Gastroesophageal sphincter (tissue), 3 donors: ENCODE measurements at regions not wholly inside any gene's neighbourhood (a gene's known extent, or its start where the extent isn't known, plus 50 kb on each side); places are given as distances from the start of the nearest gene placed in this dataset.

Experiments
- POLR2A ChIP-seq, 2 donors: fragments of 450-650 bp; IDR thresholded peaks; one replicate each; pipeline ENCODE4 v1.6.1; 2017; ENCODE audit warnings: antibody characterized with exemption in 2 of 2, mild to moderate bottlenecking in 2 of 2, moderate library complexity in 1 of 2
- POLR2AphosphoS5 ChIP-seq: sonication (generic); formaldehyde crosslinking; IDR thresholded peaks from one replicate; pipeline ENCODE4 v1.6.1; 2017; ENCODE audit warnings: antibody characterized with exemption
- TF ChIP-seq, protein P1 (sequence below), 4 experiments: fragments of 200-600 bp in 2 of 4; fragments of 450-650 bp in 2 of 4; sonication (generic) in 1 of 4; IDR thresholded peaks; one replicate each; pipeline ENCODE4 v1.5.1; 2017 to 2019; ENCODE audit warnings: antibody characterized with exemption in 4 of 4, mild to moderate bottlenecking in 2 of 4, moderate library complexity in 2 of 4

DNA sequence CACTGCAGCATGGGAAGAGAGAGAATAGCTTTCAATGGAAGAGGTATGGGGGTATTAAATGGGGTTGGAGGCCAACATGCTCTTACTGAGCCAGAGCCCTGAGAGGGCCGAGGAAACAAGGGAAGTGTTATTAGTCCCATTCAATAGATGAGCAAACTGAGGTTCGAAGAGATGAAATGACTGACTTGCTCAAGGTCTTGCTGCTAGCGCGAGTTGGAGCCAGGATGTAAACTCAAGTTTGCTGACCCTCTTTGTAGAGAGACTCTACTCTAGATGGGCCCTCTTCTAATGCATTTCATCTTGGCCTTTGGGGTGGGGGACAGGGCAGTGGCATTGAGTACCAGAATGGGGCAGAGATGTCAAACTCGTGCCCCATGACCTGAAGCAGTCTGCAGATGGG is 319.5 kb downstream of the RPS6KC1 start:
- TF ChIP-seq, protein P1, sequence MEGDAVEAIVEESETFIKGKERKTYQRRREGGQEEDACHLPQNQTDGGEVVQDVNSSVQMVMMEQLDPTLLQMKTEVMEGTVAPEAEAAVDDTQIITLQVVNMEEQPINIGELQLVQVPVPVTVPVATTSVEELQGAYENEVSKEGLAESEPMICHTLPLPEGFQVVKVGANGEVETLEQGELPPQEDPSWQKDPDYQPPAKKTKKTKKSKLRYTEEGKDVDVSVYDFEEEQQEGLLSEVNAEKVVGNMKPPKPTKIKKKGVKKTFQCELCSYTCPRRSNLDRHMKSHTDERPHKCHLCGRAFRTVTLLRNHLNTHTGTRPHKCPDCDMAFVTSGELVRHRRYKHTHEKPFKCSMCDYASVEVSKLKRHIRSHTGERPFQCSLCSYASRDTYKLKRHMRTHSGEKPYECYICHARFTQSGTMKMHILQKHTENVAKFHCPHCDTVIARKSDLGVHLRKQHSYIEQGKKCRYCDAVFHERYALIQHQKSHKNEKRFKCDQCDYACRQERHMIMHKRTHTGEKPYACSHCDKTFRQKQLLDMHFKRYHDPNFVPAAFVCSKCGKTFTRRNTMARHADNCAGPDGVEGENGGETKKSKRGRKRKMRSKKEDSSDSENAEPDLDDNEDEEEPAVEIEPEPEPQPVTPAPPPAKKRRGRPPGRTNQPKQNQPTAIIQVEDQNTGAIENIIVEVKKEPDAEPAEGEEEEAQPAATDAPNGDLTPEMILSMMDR (IDR thresholded peaks at IDR 0.05) = no peak
- TF ChIP-seq POLR2AphosphoS5 (no peak), POLR2A (IDR thresholded peaks at IDR 0.05) (no peak)
